ENCODE measurements at regions not wholly inside any gene's neighbourhood (a gene's known extent, or its start where the extent isn't known, plus 50 kb on each side); places are given as distances from the start of the nearest gene placed in this dataset.

DNA sequence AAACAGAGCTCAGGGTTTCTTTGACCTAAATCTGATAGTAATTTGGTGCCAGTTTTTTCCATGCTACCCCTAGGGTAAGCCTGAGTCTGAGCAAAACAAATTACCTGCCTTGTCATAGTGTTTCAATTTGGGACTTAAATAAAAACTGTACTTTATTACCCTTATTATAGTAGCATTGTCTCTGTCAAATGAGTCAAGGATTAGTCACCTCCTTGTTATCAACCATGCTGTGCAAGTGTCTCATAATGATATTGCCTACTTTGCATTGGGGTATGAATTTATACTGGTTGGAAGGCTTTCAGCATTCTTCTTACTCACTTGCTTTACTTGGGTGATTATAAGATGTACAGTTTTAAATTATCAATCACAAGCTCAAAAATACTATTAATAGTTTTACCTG lies 380.0 kb downstream of the LRFN5 start:
- TF ChIP-seq, protein P1, sequence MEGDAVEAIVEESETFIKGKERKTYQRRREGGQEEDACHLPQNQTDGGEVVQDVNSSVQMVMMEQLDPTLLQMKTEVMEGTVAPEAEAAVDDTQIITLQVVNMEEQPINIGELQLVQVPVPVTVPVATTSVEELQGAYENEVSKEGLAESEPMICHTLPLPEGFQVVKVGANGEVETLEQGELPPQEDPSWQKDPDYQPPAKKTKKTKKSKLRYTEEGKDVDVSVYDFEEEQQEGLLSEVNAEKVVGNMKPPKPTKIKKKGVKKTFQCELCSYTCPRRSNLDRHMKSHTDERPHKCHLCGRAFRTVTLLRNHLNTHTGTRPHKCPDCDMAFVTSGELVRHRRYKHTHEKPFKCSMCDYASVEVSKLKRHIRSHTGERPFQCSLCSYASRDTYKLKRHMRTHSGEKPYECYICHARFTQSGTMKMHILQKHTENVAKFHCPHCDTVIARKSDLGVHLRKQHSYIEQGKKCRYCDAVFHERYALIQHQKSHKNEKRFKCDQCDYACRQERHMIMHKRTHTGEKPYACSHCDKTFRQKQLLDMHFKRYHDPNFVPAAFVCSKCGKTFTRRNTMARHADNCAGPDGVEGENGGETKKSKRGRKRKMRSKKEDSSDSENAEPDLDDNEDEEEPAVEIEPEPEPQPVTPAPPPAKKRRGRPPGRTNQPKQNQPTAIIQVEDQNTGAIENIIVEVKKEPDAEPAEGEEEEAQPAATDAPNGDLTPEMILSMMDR (conservative IDR thresholded peaks at IDR 0.05 in 1 of 2, IDR thresholded peaks at IDR 0.05 in 1 of 2; ENCODE audit: low read depth in 1 of 2, low read length in 2 of 2): no peak
- no peak for TF ChIP-seq EZH2 (IDR thresholded peaks at IDR 0.05; ENCODE audit: low read length, missing control alignments)
